ENCODE measurements at regions not wholly inside any gene's neighbourhood (a gene's known extent, or its start where the extent isn't known, plus 50 kb on each side); places are given as distances from the start of the nearest gene placed in this dataset.
"Not testable (repeated sequence)": the region's sequence is repeated elsewhere in the genome, so short reads cannot be mapped to it uniquely, and the experiment has no call there.

GRCh38 chr22:33122439-33122838 lies 64.3 kb upstream of the SYN3 start:
- TF ChIP-seq POLR2A, CTCF (IDR thresholded peaks at IDR 0.05): not testable (repeated sequence)
